GM12878 (cell line): ENCODE measurements at regions not wholly inside any gene's neighbourhood (a gene's known extent, or its start where the extent isn't known, plus 50 kb on each side); places are given as distances from the start of the nearest gene placed in this dataset.

Experiments used
- ATAC-seq: fragments of 200-7000 bp; cut with Tn5 transposase; 3 replicates; pipeline ENCODE4 v1.9.1; 2020; ENCODE audit warnings: mild to moderate bottlenecking, moderate library complexity
- BruUV-seq: library from RNA; stranded (reverse); fragments of 400-500 nt; replicated peaks from 2 replicates; lab custom pipeline; 2021; lab: Mats Ljungman, UMichigan
- CTCF ChIA-PET: fragments of 300-600 bp; sonication (Branson Sonifier 250); formaldehyde crosslinking; extraction: SDS; loops from one replicate; lab custom pipeline; 2021; ENCODE audit warnings: inconsistent platforms; lab: Yijun Ruan, JAX
- POLR2A ChIA-PET: fragments of 350-600 bp; formaldehyde crosslinking; extraction: SDS; loops from one replicate; lab custom pipeline; 2021; ENCODE audit warnings: inconsistent platforms; lab: Charles Lee
- RAD21 ChIA-PET: fragments of 300-600 bp; sonication (Branson Sonifier 250); formaldehyde crosslinking; loops from one replicate; lab custom pipeline; 2023; ENCODE audit warnings: antibody characterized with exemption; ENCODE audit not compliant: unreplicated experiment; lab: Charles Lee
- SMC1A ChIA-PET: fragments of 300-600 bp; sonication (Branson Sonifier 250); formaldehyde crosslinking; loops from one replicate; lab custom pipeline; 2023; ENCODE audit not compliant: unreplicated experiment, uncharacterized antibody; lab: Charles Lee
- DNase-seq: peaks from one replicate; pipeline ENCODE4 v3.0.0-alpha.2; 2011; ENCODE audit warnings: low read depth, low spot score
- FAIRE-seq: peaks from 3 replicates; lab custom pipeline; 2011; peaks lifted over from hg19 to GRCh38; lab: Jason Lieb, UNC
- H2AFZ ChIP-seq: 2 replicates; pipeline ENCODE4 v1.6.0; 2011; ENCODE audit warnings: low read depth, low read length, control low read depth; ENCODE audit not compliant: control insufficient read depth
- H3K27ac ChIP-seq: 2 replicates; pipeline ENCODE4 v1.5.1; 2011; ENCODE audit warnings: control low read depth; ENCODE audit not compliant: control insufficient read depth, insufficient read depth
- H3K27me3 ChIP-seq, 2 experiments: replicated peaks in 1 of 2; 2 replicates each; pipeline versions ENCODE4 v1.6.0 to v1.6.1; 2011; ENCODE audit warnings: low read length in 1 of 2; ENCODE audit not compliant: control insufficient read depth in 2 of 2, insufficient read depth in 2 of 2
- H3K36me3 ChIP-seq, 2 experiments: 2 replicates each; pipeline ENCODE4 v1.5.1; 2011; ENCODE audit warnings: low read length in 1 of 2; ENCODE audit not compliant: control insufficient read depth in 2 of 2, insufficient read depth in 2 of 2
- H3K4me1 ChIP-seq: 2 replicates; pipeline ENCODE4 v1.6.1; 2011; ENCODE audit warnings: mild to moderate bottlenecking, low read length, moderate library complexity, mixed read lengths; ENCODE audit not compliant: control insufficient read depth, insufficient read depth
- H3K4me2 ChIP-seq: 2 replicates; pipeline ENCODE4 v1.6.0; 2011; ENCODE audit warnings: control low read depth; ENCODE audit not compliant: control insufficient read depth, insufficient read depth
- H3K4me3 ChIP-seq: fragments of 200-600 bp; sonication (generic); 2 replicates; pipeline ENCODE4 v1.5.1; 2016
- H3K79me2 ChIP-seq: 2 replicates; pipeline ENCODE4 v1.6.0; 2011; ENCODE audit warnings: low read length; ENCODE audit not compliant: control insufficient read depth, insufficient read depth
- H3K9ac ChIP-seq: 2 replicates; pipeline ENCODE4 v1.8.0; 2011; ENCODE audit warnings: low read length, control low read depth, mixed read lengths; ENCODE audit not compliant: control insufficient read depth, insufficient read depth
- H3K9me3 ChIP-seq: replicated peaks from 3 replicates; pipeline ENCODE4 v1.5.1; 2011; ENCODE audit warnings: mild to moderate bottlenecking, low read length; ENCODE audit not compliant: control insufficient read depth, insufficient read depth
- H4K20me1 ChIP-seq: 2 replicates; pipeline ENCODE4 v1.6.0; 2011; ENCODE audit not compliant: control insufficient read depth, insufficient read depth
- BRCA1 ChIP-seq: IDR thresholded peaks from 2 replicates; pipeline ENCODE4 v1.6.1; 2011; ENCODE audit warnings: low read depth, low read length, improper control_type of control experiment
- CBFB ChIP-seq: IDR thresholded peaks from 2 replicates; pipeline ENCODE4 v1.6.1; 2016; ENCODE audit warnings: antibody characterized with exemption, low read depth
- CBX5 ChIP-seq: sonication (generic); IDR thresholded peaks from 2 replicates; pipeline ENCODE4 v1.6.1; 2016; ENCODE audit warnings: low read depth, moderate library complexity, mild to moderate bottlenecking, inconsistent platforms
- HDAC2 ChIP-seq: fragments of 200-600 bp; sonication (generic); IDR thresholded peaks from 2 replicates; pipeline ENCODE4 v1.6.1; 2017
- PAX5 ChIP-seq: IDR thresholded peaks from 2 replicates; pipeline ENCODE4 v1.6.1; 2011; ENCODE audit warnings: low read depth, low read length, borderline replicate concordance
- SPI1 ChIP-seq: IDR thresholded peaks from 2 replicates; pipeline ENCODE4 v1.6.1; 2011; ENCODE audit warnings: low read depth, mild to moderate bottlenecking, low read length, moderate library complexity, borderline replicate concordance; ENCODE audit not compliant: insufficient read depth
- SREBF2 ChIP-seq: IDR thresholded peaks from 2 replicates; pipeline ENCODE4 v1.6.1; 2012; ENCODE audit warnings: mild to moderate bottlenecking, low read length
- STAT3 ChIP-seq: IDR thresholded peaks from 2 replicates; pipeline ENCODE4 v1.6.1; 2011; ENCODE audit warnings: low read depth, low read length, improper control_type of control experiment
- WGBS: methylation state at CpG from one replicate; pipeline ENCODE4 v1.1.6; 2016; ENCODE audit warnings: low lambda C conversion rate; ENCODE audit not compliant: insufficient replicate concordance, insufficient coverage; ENCODE audit errors: missing lambda C conversion rate; 5-methylcytosine and 5-hydroxymethylcytosine counted together
- in situ Hi-C: fragments of 300-500 bp; cut with MboI; formaldehyde crosslinking; loops from 9 replicates; pipeline ENCODE4 v1.14.3; 2018; ENCODE audit warnings: mixed read lengths
- intact Hi-C: fragments of 100-400 bp; cut with micrococcal nuclease; formaldehyde crosslinking; loops from one replicate; pipeline ENCODE4 v1.14.2; 2022; ENCODE audit not compliant: unreplicated experiment
- TF ChIP-seq, protein P1 (sequence below): IDR thresholded peaks from 2 replicates; pipeline ENCODE4 v1.6.1; 2012; ENCODE audit warnings: low read depth, low read length, improper control_type of control experiment
- TF ChIP-seq, protein P2 (sequence below): IDR thresholded peaks from 2 replicates; pipeline ENCODE4 v1.6.1; 2012; ENCODE audit warnings: mild to moderate bottlenecking, low read depth, low read length

- no peak overlapping the region for H3K4me3 ChIP-seq
- FAIRE-seq (no peak), ATAC-seq (no peak), DNase-seq (no peak)
- no peaks in the 10 kb centered on the region for H3K79me2 ChIP-seq
- no peaks in the 10 kb centered on the region for H4K20me1 ChIP-seq
- no peaks in the 10 kb centered on the region for H3K27me3 ChIP-seq
- no peak overlapping the region for H3K4me2 ChIP-seq
- no peak overlapping the region for H2AFZ ChIP-seq
- in situ Hi-C loops (no loop called here), intact Hi-C loops (no loop called here)
- TF ChIP-seq BRCA1 (no peak), HDAC2 (no peak), CBX5 (no peak), STAT3 (no peak), CBFB (no peak), SPI1 (no peak), PAX5 (no peak), SREBF2 (no peak)
- TF ChIP-seq, protein P1, sequence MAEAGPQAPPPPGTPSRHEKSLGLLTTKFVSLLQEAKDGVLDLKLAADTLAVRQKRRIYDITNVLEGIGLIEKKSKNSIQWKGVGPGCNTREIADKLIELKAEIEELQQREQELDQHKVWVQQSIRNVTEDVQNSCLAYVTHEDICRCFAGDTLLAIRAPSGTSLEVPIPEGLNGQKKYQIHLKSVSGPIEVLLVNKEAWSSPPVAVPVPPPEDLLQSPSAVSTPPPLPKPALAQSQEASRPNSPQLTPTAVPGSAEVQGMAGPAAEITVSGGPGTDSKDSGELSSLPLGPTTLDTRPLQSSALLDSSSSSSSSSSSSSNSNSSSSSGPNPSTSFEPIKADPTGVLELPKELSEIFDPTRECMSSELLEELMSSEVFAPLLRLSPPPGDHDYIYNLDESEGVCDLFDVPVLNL, result no peak
- TF ChIP-seq, protein P2, sequence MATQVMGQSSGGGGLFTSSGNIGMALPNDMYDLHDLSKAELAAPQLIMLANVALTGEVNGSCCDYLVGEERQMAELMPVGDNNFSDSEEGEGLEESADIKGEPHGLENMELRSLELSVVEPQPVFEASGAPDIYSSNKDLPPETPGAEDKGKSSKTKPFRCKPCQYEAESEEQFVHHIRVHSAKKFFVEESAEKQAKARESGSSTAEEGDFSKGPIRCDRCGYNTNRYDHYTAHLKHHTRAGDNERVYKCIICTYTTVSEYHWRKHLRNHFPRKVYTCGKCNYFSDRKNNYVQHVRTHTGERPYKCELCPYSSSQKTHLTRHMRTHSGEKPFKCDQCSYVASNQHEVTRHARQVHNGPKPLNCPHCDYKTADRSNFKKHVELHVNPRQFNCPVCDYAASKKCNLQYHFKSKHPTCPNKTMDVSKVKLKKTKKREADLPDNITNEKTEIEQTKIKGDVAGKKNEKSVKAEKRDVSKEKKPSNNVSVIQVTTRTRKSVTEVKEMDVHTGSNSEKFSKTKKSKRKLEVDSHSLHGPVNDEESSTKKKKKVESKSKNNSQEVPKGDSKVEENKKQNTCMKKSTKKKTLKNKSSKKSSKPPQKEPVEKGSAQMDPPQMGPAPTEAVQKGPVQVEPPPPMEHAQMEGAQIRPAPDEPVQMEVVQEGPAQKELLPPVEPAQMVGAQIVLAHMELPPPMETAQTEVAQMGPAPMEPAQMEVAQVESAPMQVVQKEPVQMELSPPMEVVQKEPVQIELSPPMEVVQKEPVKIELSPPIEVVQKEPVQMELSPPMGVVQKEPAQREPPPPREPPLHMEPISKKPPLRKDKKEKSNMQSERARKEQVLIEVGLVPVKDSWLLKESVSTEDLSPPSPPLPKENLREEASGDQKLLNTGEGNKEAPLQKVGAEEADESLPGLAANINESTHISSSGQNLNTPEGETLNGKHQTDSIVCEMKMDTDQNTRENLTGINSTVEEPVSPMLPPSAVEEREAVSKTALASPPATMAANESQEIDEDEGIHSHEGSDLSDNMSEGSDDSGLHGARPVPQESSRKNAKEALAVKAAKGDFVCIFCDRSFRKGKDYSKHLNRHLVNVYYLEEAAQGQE, result no peak
- H3K27ac ChIP-seq, result no peak overlapping the region
- ChIA-PET POLR2A (interaction anchor here (0.6 kb wide), 1 partner anchor 698 kb away, joined by 3 read pairs; no protein-coding TSS in a partner anchor), CTCF (no interaction called here), RAD21 (interaction anchor here (1.0 kb wide), 1 partner anchor 9 kb away, joined by 3 read pairs; no protein-coding TSS in a partner anchor), SMC1A (interaction anchor here (1.3 kb wide), 1 partner anchor 10 kb away, joined by 7 read pairs; no protein-coding TSS in a partner anchor)
- no peaks in the 10 kb centered on the region for H3K4me1 ChIP-seq
- H3K9ac ChIP-seq, result no peak overlapping the region
- BruUV-seq, result no TSS peak
- no peaks in the 10 kb centered on the region; the same call in 2 of the 3 replicates for H3K9me3 ChIP-seq
- 46% methylated on average over 2 of the region's 2 CpGs for WGBS
- no peaks in the 10 kb centered on the region for H3K36me3 ChIP-seq
Observed at GRCh38 chr15:97026781-97027180, 696.3 kb downstream of the NR2F2 start.
